ENCODE measurements at regions not wholly inside any gene's neighbourhood (a gene's known extent, or its start where the extent isn't known, plus 50 kb on each side); places are given as distances from the start of the nearest gene placed in this dataset.

DNA sequence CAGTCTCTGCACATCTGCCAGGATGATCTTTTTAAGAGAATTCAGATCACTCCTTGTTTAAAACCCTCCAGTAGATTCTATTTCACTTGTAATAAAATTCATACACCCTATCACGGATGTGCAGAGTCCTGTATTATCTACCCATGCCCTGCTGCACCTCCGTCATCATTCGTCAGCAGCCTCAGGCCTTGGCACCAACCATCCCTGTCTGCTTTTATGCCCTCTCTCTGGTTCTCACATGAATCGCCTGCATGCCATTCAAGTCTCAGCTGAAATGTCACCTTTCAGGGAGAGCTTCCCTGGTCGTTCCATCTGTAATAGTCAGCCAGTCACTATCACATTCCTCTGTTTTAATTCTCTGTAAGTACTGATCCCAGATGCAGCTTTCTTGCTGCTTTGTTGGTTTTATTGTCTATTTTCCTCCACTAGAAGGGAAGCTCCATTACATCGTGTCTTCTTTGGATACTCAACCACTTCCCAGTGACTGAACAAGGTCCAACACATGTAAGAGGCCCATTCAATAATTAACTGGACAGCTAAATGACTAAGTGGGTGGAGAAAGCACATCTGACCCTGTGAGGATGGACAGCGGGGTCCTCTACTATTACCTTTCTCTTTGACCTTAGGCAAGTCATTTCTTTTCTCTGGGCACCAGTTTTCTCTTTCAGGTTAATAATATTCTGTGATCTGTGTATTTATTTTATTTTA, 81.2 kb upstream of the GOT2 start:
- Histone ChIP-seq H3K4me3 (no peak overlapping the region), H3K27me3 (peaks cover 4% of the 10 kb centered on the region), H3K36me3 (no peaks in the 10 kb centered on the region), H3K9me3 (no peaks in the 10 kb centered on the region), H3K27ac (no peak overlapping the region), H3K4me1 (peaks cover 6% of the 10 kb centered on the region)
- 66% methylated on average over 7 of the region's 7 CpGs for WGBS
- no peak for DNase-seq (ENCODE audit: low spot score in 2 of 2)
- TF ChIP-seq, protein P1, sequence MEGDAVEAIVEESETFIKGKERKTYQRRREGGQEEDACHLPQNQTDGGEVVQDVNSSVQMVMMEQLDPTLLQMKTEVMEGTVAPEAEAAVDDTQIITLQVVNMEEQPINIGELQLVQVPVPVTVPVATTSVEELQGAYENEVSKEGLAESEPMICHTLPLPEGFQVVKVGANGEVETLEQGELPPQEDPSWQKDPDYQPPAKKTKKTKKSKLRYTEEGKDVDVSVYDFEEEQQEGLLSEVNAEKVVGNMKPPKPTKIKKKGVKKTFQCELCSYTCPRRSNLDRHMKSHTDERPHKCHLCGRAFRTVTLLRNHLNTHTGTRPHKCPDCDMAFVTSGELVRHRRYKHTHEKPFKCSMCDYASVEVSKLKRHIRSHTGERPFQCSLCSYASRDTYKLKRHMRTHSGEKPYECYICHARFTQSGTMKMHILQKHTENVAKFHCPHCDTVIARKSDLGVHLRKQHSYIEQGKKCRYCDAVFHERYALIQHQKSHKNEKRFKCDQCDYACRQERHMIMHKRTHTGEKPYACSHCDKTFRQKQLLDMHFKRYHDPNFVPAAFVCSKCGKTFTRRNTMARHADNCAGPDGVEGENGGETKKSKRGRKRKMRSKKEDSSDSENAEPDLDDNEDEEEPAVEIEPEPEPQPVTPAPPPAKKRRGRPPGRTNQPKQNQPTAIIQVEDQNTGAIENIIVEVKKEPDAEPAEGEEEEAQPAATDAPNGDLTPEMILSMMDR (IDR thresholded peaks at IDR 0.05), result no peak
- no peak for TF ChIP-seq POLR2A (IDR thresholded peaks at IDR 0.05)
- no peak for TF ChIP-seq EP300 (IDR thresholded peaks at IDR 0.05)
- TF ChIP-seq POLR2AphosphoS5 (IDR thresholded peaks at IDR 0.05), result no peak

DNA sequence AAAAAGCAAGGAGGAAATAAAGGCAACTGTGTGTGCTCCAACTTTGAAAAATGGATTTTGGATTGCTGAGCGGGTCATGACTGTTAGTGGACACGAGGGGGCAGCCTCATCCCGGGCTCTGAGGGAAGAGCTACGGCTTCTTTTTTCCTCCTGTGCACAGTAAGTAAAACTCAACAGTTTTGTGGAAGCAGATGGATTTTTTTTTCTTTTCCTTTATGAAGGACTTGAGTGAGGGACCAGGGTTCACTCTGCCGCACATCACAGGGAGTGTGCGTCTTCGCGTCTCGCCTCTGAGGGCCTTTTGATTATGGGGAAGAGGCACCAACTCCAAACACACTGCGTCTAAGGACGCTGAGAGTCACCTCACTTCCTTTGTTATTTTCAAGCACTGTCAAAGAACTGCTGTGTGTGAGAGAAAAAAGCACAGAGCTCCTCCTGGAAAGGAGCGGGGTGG, 80.3 kb upstream of the GOT2 start:
- Histone ChIP-seq H3K4me1 (peaks cover 6% of the 10 kb centered on the region), H3K4me3 (peak overlapping the region; percentile 9), H3K9me3 (no peaks in the 10 kb centered on the region), H3K27ac (no peak overlapping the region), H3K27me3 (peaks cover 4% of the 10 kb centered on the region), H3K36me3 (no peaks in the 10 kb centered on the region)
- TF ChIP-seq, protein P1 (IDR thresholded peaks at IDR 0.05), result peak; percentile 16 to 75
- no peak for TF ChIP-seq POLR2AphosphoS5 (IDR thresholded peaks at IDR 0.05)
- DNase-seq (ENCODE audit: low spot score in 2 of 2), result peak in 1 of 2 donors; percentile 81
- under 1% methylated on average over 12 of the region's 12 CpGs for WGBS

DNA sequence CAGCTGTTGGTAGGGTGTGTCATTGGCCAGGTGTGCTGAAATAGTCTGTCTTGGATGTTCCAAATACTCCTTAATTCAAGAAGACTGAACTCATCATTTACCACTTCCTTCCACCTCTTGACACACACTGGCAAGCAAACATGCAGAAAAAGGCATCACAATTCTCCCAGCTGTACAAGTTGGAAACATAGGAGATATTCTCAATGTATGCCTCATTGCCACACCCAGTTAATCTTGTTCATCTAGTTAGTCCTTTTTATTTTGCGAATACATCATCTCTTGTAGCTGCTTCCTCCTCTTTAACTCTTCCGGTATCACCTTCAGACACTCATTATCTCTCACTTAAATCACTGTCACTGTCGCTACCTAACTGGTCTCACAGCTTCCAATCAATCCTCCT, 75.1 kb upstream of the GOT2 start:
- Histone ChIP-seq H3K4me3 (no peak overlapping the region), H3K36me3 (no peaks in the 10 kb centered on the region), H3K9me3 (no peaks in the 10 kb centered on the region), H3K4me1 (no peaks in the 10 kb centered on the region), H3K27me3 (no peaks in the 10 kb centered on the region), H3K27ac (no peak overlapping the region)
- TF ChIP-seq EP300 (IDR thresholded peaks at IDR 0.05), result no peak
- no peak for TF ChIP-seq POLR2A (IDR thresholded peaks at IDR 0.05)
- TF ChIP-seq, protein P1 (IDR thresholded peaks at IDR 0.05), result no peak
- no peak for TF ChIP-seq POLR2AphosphoS5 (IDR thresholded peaks at IDR 0.05)
- DNase-seq (ENCODE audit: low spot score in 2 of 2), result no peak
- 38% methylated on average over 3 of the region's 3 CpGs for WGBS

DNA sequence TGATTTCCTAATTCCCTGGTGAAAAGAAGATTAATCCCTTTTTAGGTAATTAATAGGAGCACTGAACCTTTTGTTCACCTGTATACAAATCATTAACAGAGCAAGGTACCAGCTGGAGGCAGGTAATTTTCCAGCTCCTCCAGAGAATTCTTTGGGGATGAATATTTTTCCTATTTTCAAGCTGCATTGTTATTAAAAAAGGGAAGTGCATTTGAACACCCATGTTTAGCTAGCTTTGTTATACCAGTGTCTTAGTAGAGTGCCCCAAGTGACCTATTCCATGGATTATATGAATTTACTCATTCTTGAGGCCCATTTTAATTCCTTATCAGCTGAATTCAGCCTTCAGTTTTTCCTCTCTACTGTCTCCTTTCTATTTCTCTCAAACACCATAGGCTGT, 73.2 kb upstream of the GOT2 start:
- H3K4me3 ChIP-seq, result no peak overlapping the region
- no peaks in the 10 kb centered on the region for H3K36me3 ChIP-seq
- H3K27me3 ChIP-seq, result no peaks in the 10 kb centered on the region
- no peak overlapping the region for H3K27ac ChIP-seq
- TF ChIP-seq POLR2AphosphoS5 (IDR thresholded peaks at IDR 0.05) (no peak), EP300 (IDR thresholded peaks at IDR 0.05) (no peak), POLR2A (IDR thresholded peaks at IDR 0.05) (no peak)
- TF ChIP-seq, protein P1 (IDR thresholded peaks at IDR 0.05), result no peak
- no peak for DNase-seq (ENCODE audit: low spot score in 2 of 2)
- no peaks in the 10 kb centered on the region for H3K9me3 ChIP-seq
- H3K4me1 ChIP-seq, result no peaks in the 10 kb centered on the region

DNA sequence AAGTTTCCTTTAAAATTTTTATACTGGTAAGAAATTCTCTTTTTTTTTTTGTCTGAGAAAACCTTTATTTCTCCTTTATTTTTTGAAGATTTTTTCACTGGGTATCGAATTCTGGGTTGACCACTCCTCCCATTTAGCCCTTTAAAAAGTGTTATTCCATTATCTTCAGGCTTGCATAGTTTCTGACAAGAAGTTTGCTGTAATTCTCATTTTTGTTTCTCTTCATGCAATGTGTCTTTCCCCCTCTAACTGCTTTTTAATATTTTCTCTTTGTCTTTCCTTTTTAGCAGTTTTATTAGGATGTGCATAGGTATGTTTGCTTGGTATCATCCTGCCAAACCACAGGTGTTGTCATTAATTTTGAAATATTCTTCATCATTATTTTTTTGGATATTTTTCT, 67.7 kb upstream of the GOT2 start:
- DNase-seq (ENCODE audit: low spot score in 2 of 2), result no peak
- H3K9me3 ChIP-seq, result no peaks in the 10 kb centered on the region
- H3K27me3 ChIP-seq, result no peaks in the 10 kb centered on the region
- TF ChIP-seq, protein P1 (IDR thresholded peaks at IDR 0.05), result no peak
- no peak for TF ChIP-seq POLR2AphosphoS5 (IDR thresholded peaks at IDR 0.05)
- TF ChIP-seq POLR2A (IDR thresholded peaks at IDR 0.05), result no peak
- TF ChIP-seq EP300 (IDR thresholded peaks at IDR 0.05), result no peak
- 68% methylated on average over 1 of the region's 1 CpG for WGBS
- no peak overlapping the region for H3K4me3 ChIP-seq
- H3K27ac ChIP-seq, result no peak overlapping the region
- H3K4me1 ChIP-seq, result no peaks in the 10 kb centered on the region
- no peaks in the 10 kb centered on the region for H3K36me3 ChIP-seq
